HEK293T (cell line): ENCODE measurements at regions not wholly inside any gene's neighbourhood (a gene's known extent, or its start where the extent isn't known, plus 50 kb on each side); places are given as distances from the start of the nearest gene placed in this dataset.

Experiments
- ARNT ChIP-seq: fragments of 450-650 bp; IDR thresholded peaks from 2 replicates; pipeline ENCODE4 v1.6.1; 2017; ENCODE audit warnings: mild to moderate bottlenecking
- BHLHE40 ChIP-seq: fragments of 450-650 bp; IDR thresholded peaks from 2 replicates; pipeline ENCODE4 v1.6.1; 2016; ENCODE audit warnings: mild to moderate bottlenecking, moderate library complexity, borderline replicate concordance
- CTBP1 ChIP-seq: fragments of 450-650 bp; IDR thresholded peaks from 2 replicates; pipeline ENCODE4 v1.6.1; 2016; ENCODE audit warnings: borderline replicate concordance
- ELF4 ChIP-seq: fragments of 450-650 bp; IDR thresholded peaks from 2 replicates; pipeline ENCODE4 v1.6.1; 2017; ENCODE audit warnings: antibody characterized with exemption
- FOXA1 ChIP-seq: fragments of 450-650 bp; IDR thresholded peaks from 2 replicates; pipeline ENCODE4 v1.6.1; 2016; ENCODE audit warnings: mild to moderate bottlenecking
- FOXK2 ChIP-seq: fragments of 450-650 bp; IDR thresholded peaks from 2 replicates; pipeline ENCODE4 v1.6.1; 2016; ENCODE audit warnings: mild to moderate bottlenecking
- FOXM1 ChIP-seq: fragments of 450-650 bp; IDR thresholded peaks from 2 replicates; pipeline ENCODE4 v1.6.1; 2017; ENCODE audit warnings: mild to moderate bottlenecking, borderline replicate concordance
- L3MBTL2 ChIP-seq: fragments of 450-650 bp; conservative IDR thresholded peaks from 2 replicates; pipeline ENCODE4 v1.6.1; 2016; ENCODE audit warnings: mild to moderate bottlenecking
- LEF1 ChIP-seq: fragments of 450-650 bp; IDR thresholded peaks from 2 replicates; pipeline ENCODE4 v1.6.1; 2017; ENCODE audit warnings: mild to moderate bottlenecking, borderline replicate concordance
- NFRKB ChIP-seq: fragments of 450-650 bp; IDR thresholded peaks from 2 replicates; pipeline ENCODE4 v1.6.1; 2016; ENCODE audit warnings: mild to moderate bottlenecking, moderate library complexity
- SP1 ChIP-seq: fragments of 450-650 bp; IDR thresholded peaks from 2 replicates; pipeline ENCODE4 v1.6.1; 2017
- SUZ12 ChIP-seq: fragments of 450-650 bp; IDR thresholded peaks from 2 replicates; pipeline ENCODE4 v1.6.1; 2016; ENCODE audit warnings: mild to moderate bottlenecking
- ZNF384 ChIP-seq: fragments of 450-650 bp; IDR thresholded peaks from 2 replicates; pipeline ENCODE4 v1.6.1; 2016

- TF ChIP-seq SP1: no peak
- no peak for TF ChIP-seq NFRKB
- TF ChIP-seq LEF1: no peak
- no peak for TF ChIP-seq CTBP1
- TF ChIP-seq FOXK2: no peak
- no peak for TF ChIP-seq FOXM1
- no peak for TF ChIP-seq ZNF384
- TF ChIP-seq BHLHE40: no peak
- TF ChIP-seq FOXA1: no peak
- TF ChIP-seq ARNT: no peak
- TF ChIP-seq L3MBTL2: no peak
- no peak for TF ChIP-seq ELF4
- TF ChIP-seq SUZ12: no peak
Observed at GRCh38 chr21:14787312-14787711, 241.2 kb upstream of the SAMSN1 start.
